IMR-90 (cell line): ENCODE measurements at regions not wholly inside any gene's neighbourhood (a gene's known extent, or its start where the extent isn't known, plus 50 kb on each side); places are given as distances from the start of the nearest gene placed in this dataset.

ENCODE experiments used
- ATAC-seq: fragments of 200-7000 bp; cut with Tn5 transposase; 2 replicates; pipeline ENCODE4 v1.9.1; 2020; ENCODE audit warnings: low read depth, mild to moderate bottlenecking, moderate library complexity
- BruUV-seq: library from RNA; stranded (reverse); fragments of 400-500 nt; replicated peaks from 2 replicates; lab custom pipeline; 2021; lab: Mats Ljungman, UMichigan
- CTCF ChIA-PET: fragments of 300-600 bp; formaldehyde crosslinking; extraction: SDS; loops from one replicate; lab custom pipeline; 2021; ENCODE audit warnings: antibody characterized with exemption; lab: Yijun Ruan, JAX
- POLR2A ChIA-PET: fragments of 300-600 bp; sonication (Branson Sonifier 250); formaldehyde crosslinking; loops from one replicate; lab custom pipeline; 2022; ENCODE audit warnings: antibody characterized with exemption; ENCODE audit not compliant: unreplicated experiment; lab: Charles Lee
- DNase-seq: peaks from one replicate; pipeline ENCODE4 v3.0.0; 2013
- H2AFZ ChIP-seq: replicated peaks from 2 replicates; pipeline ENCODE3; 2013; ENCODE audit warnings: low read length, mild to moderate bottlenecking; ENCODE audit not compliant: poor library complexity
- H2AK5ac ChIP-seq: 2 replicates; pipeline ENCODE4 v1.6.1; 2013; ENCODE audit warnings: low read depth, low read length, inconsistent platforms
- H2AK9ac ChIP-seq: replicated peaks from 2 replicates; pipeline ENCODE3; 2013; ENCODE audit warnings: mild to moderate bottlenecking, low read depth, low read length, moderate library complexity; ENCODE audit not compliant: poor library complexity
- H2BK120ac ChIP-seq: 2 replicates; pipeline ENCODE4 v1.6.1; 2013; ENCODE audit warnings: low read depth, low read length, inconsistent platforms
- H2BK15ac ChIP-seq: 3 replicates; pipeline ENCODE4 v1.6.1; 2013; ENCODE audit warnings: low read depth, low read length, inconsistent platforms
- H2BK20ac ChIP-seq: 2 replicates; pipeline ENCODE4 v1.6.1; 2013; ENCODE audit warnings: low read depth, mild to moderate bottlenecking, inconsistent platforms, low read length, moderate library complexity
- H2BK5ac ChIP-seq: 2 replicates; pipeline ENCODE4 v1.6.1; 2013; ENCODE audit warnings: mild to moderate bottlenecking, low read depth, low read length, inconsistent platforms; ENCODE audit not compliant: poor library complexity, severe bottlenecking
- H3K14ac ChIP-seq: replicated peaks from 2 replicates; pipeline ENCODE4 v1.6.1; 2013; ENCODE audit warnings: low read depth, low read length, inconsistent platforms
- H3K18ac ChIP-seq: 2 replicates; pipeline ENCODE4 v1.6.1; 2013; ENCODE audit warnings: low read depth, low read length, control low read depth
- H3K23ac ChIP-seq: 2 replicates; pipeline ENCODE4 v1.6.1; 2013; ENCODE audit warnings: low read depth, low read length, inconsistent platforms
- H3K27ac ChIP-seq: 2 replicates; pipeline ENCODE4 v1.5.1; 2013; ENCODE audit warnings: mild to moderate bottlenecking, control low read depth, low read length; ENCODE audit not compliant: insufficient read depth
- H3K27me3 ChIP-seq: 2 replicates; pipeline ENCODE4 v1.6.1; 2013; ENCODE audit warnings: low read length; ENCODE audit not compliant: control insufficient read depth, insufficient read depth
- H3K36me3 ChIP-seq: 2 replicates; pipeline ENCODE4 v1.6.1; 2013; ENCODE audit warnings: low read length, mixed read lengths; ENCODE audit not compliant: control insufficient read depth, insufficient read depth
- H3K4ac ChIP-seq: 2 replicates; pipeline ENCODE4 v1.6.1; 2013; ENCODE audit warnings: low read depth, low read length, inconsistent platforms
- H3K4me1 ChIP-seq: 2 replicates; pipeline ENCODE4 v1.6.1; 2013; ENCODE audit warnings: low read length, mixed read lengths; ENCODE audit not compliant: control insufficient read depth, insufficient read depth
- H3K4me2 ChIP-seq: 2 replicates; pipeline ENCODE4 v1.6.1; 2013; ENCODE audit warnings: low read depth, mild to moderate bottlenecking, control low read depth, low read length, moderate library complexity
- H3K4me3 ChIP-seq: 2 replicates; pipeline ENCODE4 v1.5.1; 2013; ENCODE audit warnings: low read depth, mild to moderate bottlenecking, control low read depth, low read length, moderate library complexity; ENCODE audit not compliant: insufficient read depth
- H3K56ac ChIP-seq: 2 replicates; pipeline ENCODE4 v1.6.1; 2013; ENCODE audit warnings: low read length, inconsistent platforms; ENCODE audit not compliant: insufficient read depth; ENCODE audit errors: extremely low read depth
- H3K79me1 ChIP-seq, 2 experiments: 2 replicates each; pipeline ENCODE4 v1.6.1; 2013; ENCODE audit warnings: low read length in 2 of 2, inconsistent platforms in 1 of 2, low read depth in 1 of 2
- H3K9ac ChIP-seq: 2 replicates; pipeline ENCODE4 v1.6.1; 2013; ENCODE audit warnings: low read depth, low read length, control low read depth
- H3K9me1 ChIP-seq: 2 replicates; pipeline ENCODE4 v1.6.1; 2013; ENCODE audit warnings: low read length, inconsistent platforms; ENCODE audit not compliant: insufficient read depth
- H3K9me3 ChIP-seq: 2 replicates; pipeline ENCODE4 v1.6.1; 2013; ENCODE audit warnings: low read length; ENCODE audit not compliant: control insufficient read depth, insufficient read depth
- H4K20me1 ChIP-seq: 2 replicates; pipeline ENCODE4 v1.6.1; 2013; ENCODE audit warnings: low read length, inconsistent platforms; ENCODE audit not compliant: insufficient read depth
- H4K5ac ChIP-seq: 2 replicates; pipeline ENCODE4 v1.6.1; 2013; ENCODE audit warnings: mild to moderate bottlenecking, low read depth, low read length, control low read depth
- H4K8ac ChIP-seq, 2 experiments: 2 replicates each; pipeline ENCODE4 v1.6.1; 2013; ENCODE audit warnings: low read depth in 2 of 2, low read length in 2 of 2, control low read depth in 1 of 2, inconsistent platforms in 1 of 2
- H4K91ac ChIP-seq: 2 replicates; pipeline ENCODE4 v1.6.1; 2013; ENCODE audit warnings: low read depth, low read length, inconsistent platforms; ENCODE audit not compliant: insufficient read depth
- BHLHE40 ChIP-seq: fragments of 150-350 bp; IDR thresholded peaks from 2 replicates; pipeline ENCODE4 v1.6.1; 2016; ENCODE audit warnings: mild to moderate bottlenecking, low read depth, low read length
- CEBPB ChIP-seq: IDR thresholded peaks from 2 replicates; pipeline ENCODE4 v1.6.1; 2012; ENCODE audit warnings: low read depth, low read length, improper control_type of control experiment
- CHD1 ChIP-seq: IDR thresholded peaks from 2 replicates; pipeline ENCODE4 v1.6.1; 2012; ENCODE audit warnings: low read depth, low read length, improper control_type of control experiment
- ELK1 ChIP-seq: fragments of 150-350 bp; IDR thresholded peaks from 2 replicates; pipeline ENCODE4 v1.6.1; 2016; ENCODE audit warnings: low read depth, mild to moderate bottlenecking, low read length, moderate library complexity, borderline replicate concordance
- MAFK ChIP-seq: IDR thresholded peaks from 2 replicates; pipeline ENCODE4 v1.6.1; 2012; ENCODE audit warnings: low read depth, low read length, improper control_type of control experiment
- MAZ ChIP-seq: IDR thresholded peaks from 2 replicates; pipeline ENCODE4 v1.6.1; 2012; ENCODE audit warnings: low read depth, mild to moderate bottlenecking, low read length, improper control_type of control experiment, moderate library complexity, borderline replicate concordance
- MXI1 ChIP-seq: IDR thresholded peaks from 2 replicates; pipeline ENCODE4 v1.6.1; 2012; ENCODE audit warnings: low read depth, mild to moderate bottlenecking, low read length, moderate library complexity, borderline replicate concordance
- NFE2L2 ChIP-seq: fragments of 150-350 bp; IDR thresholded peaks from 2 replicates; pipeline ENCODE4 v1.6.1; 2016; ENCODE audit warnings: low read depth, mild to moderate bottlenecking, low read length
- POLR2A ChIP-seq: IDR thresholded peaks from 2 replicates; pipeline ENCODE4 v1.6.1; 2012; ENCODE audit warnings: mild to moderate bottlenecking, low read depth, low read length
- RAD21 ChIP-seq: IDR thresholded peaks from 2 replicates; pipeline ENCODE4 v1.6.1; 2012; ENCODE audit warnings: low read length, improper control_type of control experiment
- RFX5 ChIP-seq: IDR thresholded peaks from 2 replicates; pipeline ENCODE4 v1.8.0; 2012; ENCODE audit warnings: low read depth, mild to moderate bottlenecking, low read length, moderate library complexity
- SMC3 ChIP-seq: fragments of 150-350 bp; IDR thresholded peaks from 2 replicates; pipeline ENCODE4 v1.6.1; 2016; ENCODE audit warnings: low read depth, mild to moderate bottlenecking, antibody characterized with exemption, low read length, moderate library complexity
- USF2 ChIP-seq: fragments of 150-350 bp; IDR thresholded peaks from 2 replicates; pipeline ENCODE4 v1.6.1; 2017; ENCODE audit warnings: mild to moderate bottlenecking, antibody characterized with exemption, low read length, low read depth
- WGBS, 2 experiments: methylation state at CpG; one replicate each; pipeline versions ENCODE4 v1.1.5 to v1.1.7; 2013; ENCODE audit warnings: missing lambda C conversion rate in 2 of 2; ENCODE audit not compliant: insufficient read length in 1 of 2; ENCODE audit errors: extremely low coverage in 2 of 2; 5-methylcytosine and 5-hydroxymethylcytosine counted together
- dilution Hi-C: fragments of 300-500 bp; cut with HindIII; formaldehyde crosslinking; loops from one replicate; pipeline ENCODE4 v1.14.3; 2018; ENCODE audit warnings: low sequenced_read_pairs; ENCODE audit not compliant: unreplicated experiment
- in situ Hi-C: fragments of 300-500 bp; cut with MboI; formaldehyde crosslinking; loops from 3 replicates; pipeline ENCODE4 v1.14.3; 2019; ENCODE audit warnings: low sequenced_read_pairs, inconsistent platforms, mixed read lengths
- intact Hi-C: fragments of 100-400 bp; cut with micrococcal nuclease; formaldehyde crosslinking; loops from 2 replicates; pipeline ENCODE4 v1.10.0; 2022
- TF ChIP-seq, protein P1 (sequence below): conservative IDR thresholded peaks from 2 replicates; pipeline ENCODE4 v1.5.1; 2012; ENCODE audit warnings: mild to moderate bottlenecking, low read depth, low read length, improper control_type of control experiment

- intact Hi-C loops, result no loop called here
- CTCF ChIA-PET, result no interaction called here
- BruUV-seq, result no TSS peak
Measured at GRCh38 chr2:81061016-81061415, 756.5 kb upstream of the LRRTM1 start.

More at GRCh38 chr2:81061016-81061415, 756.5 kb upstream of the LRRTM1 start:
- no peak overlapping the region for H3K27ac ChIP-seq
- POLR2A ChIA-PET, result no interaction called here
- no peak overlapping the region for H3K4ac ChIP-seq
- H3K9me1 ChIP-seq, result no peaks in the 10 kb centered on the region
- no peak overlapping the region for H3K14ac ChIP-seq
- H4K91ac ChIP-seq, result no peak overlapping the region
- H3K56ac ChIP-seq, result no peak overlapping the region
- H2BK20ac ChIP-seq, result no peak overlapping the region
- H2AK9ac ChIP-seq, result no peak overlapping the region
- ATAC-seq (no peak), DNase-seq (no peak)
- no peak overlapping the region for H4K5ac ChIP-seq
- no peaks in the 10 kb centered on the region for H3K27me3 ChIP-seq
- H3K36me3 ChIP-seq, result no peaks in the 10 kb centered on the region
- no peak overlapping the region for H2BK5ac ChIP-seq
- no CpG with 5 or more reads among the region's 2 CpGs for WGBS, 2 experiments
- H3K4me1 ChIP-seq, result no peaks in the 10 kb centered on the region
- no peak overlapping the region for H4K8ac ChIP-seq
- H3K9me3 ChIP-seq, result peaks cover 6% of the 10 kb centered on the region; the same call in 1 of the 2 replicates
- dilution Hi-C loops (no loop called here), in situ Hi-C loops (no loop called here)
- TF ChIP-seq MAZ, result no peak
- TF ChIP-seq MAFK, result no peak
- TF ChIP-seq, protein P1, sequence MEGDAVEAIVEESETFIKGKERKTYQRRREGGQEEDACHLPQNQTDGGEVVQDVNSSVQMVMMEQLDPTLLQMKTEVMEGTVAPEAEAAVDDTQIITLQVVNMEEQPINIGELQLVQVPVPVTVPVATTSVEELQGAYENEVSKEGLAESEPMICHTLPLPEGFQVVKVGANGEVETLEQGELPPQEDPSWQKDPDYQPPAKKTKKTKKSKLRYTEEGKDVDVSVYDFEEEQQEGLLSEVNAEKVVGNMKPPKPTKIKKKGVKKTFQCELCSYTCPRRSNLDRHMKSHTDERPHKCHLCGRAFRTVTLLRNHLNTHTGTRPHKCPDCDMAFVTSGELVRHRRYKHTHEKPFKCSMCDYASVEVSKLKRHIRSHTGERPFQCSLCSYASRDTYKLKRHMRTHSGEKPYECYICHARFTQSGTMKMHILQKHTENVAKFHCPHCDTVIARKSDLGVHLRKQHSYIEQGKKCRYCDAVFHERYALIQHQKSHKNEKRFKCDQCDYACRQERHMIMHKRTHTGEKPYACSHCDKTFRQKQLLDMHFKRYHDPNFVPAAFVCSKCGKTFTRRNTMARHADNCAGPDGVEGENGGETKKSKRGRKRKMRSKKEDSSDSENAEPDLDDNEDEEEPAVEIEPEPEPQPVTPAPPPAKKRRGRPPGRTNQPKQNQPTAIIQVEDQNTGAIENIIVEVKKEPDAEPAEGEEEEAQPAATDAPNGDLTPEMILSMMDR, result no peak
- no peak for TF ChIP-seq POLR2A
- no peak for TF ChIP-seq USF2
- TF ChIP-seq NFE2L2, result no peak
- no peak for TF ChIP-seq SMC3
- TF ChIP-seq CEBPB, result no peak
- TF ChIP-seq BHLHE40, result no peak
- TF ChIP-seq MXI1, result no peak
- TF ChIP-seq ELK1, result no peak
- TF ChIP-seq RAD21, result no peak
- no peak for TF ChIP-seq CHD1
- TF ChIP-seq RFX5, result no peak
- H3K18ac ChIP-seq, result no peak overlapping the region
- no peak overlapping the region for H2AK5ac ChIP-seq
- no peak overlapping the region for H2BK15ac ChIP-seq
- no peak overlapping the region for H3K4me3 ChIP-seq
- no peak overlapping the region for H3K23ac ChIP-seq
- no peak overlapping the region for H3K9ac ChIP-seq
- H2AFZ ChIP-seq, result no peak overlapping the region
- no peak overlapping the region for H2BK120ac ChIP-seq
- H4K20me1 ChIP-seq, result no peaks in the 10 kb centered on the region
- no peak overlapping the region for H3K4me2 ChIP-seq
- H3K79me1 ChIP-seq, result no peaks in the 10 kb centered on the region
